ENCODE measurements at regions not wholly inside any gene's neighbourhood (a gene's known extent, or its start where the extent isn't known, plus 50 kb on each side); places are given as distances from the start of the nearest gene placed in this dataset.
A peak's percentile ranks its signal among the peaks of the same experiment; 100 is the strongest.

DNA sequence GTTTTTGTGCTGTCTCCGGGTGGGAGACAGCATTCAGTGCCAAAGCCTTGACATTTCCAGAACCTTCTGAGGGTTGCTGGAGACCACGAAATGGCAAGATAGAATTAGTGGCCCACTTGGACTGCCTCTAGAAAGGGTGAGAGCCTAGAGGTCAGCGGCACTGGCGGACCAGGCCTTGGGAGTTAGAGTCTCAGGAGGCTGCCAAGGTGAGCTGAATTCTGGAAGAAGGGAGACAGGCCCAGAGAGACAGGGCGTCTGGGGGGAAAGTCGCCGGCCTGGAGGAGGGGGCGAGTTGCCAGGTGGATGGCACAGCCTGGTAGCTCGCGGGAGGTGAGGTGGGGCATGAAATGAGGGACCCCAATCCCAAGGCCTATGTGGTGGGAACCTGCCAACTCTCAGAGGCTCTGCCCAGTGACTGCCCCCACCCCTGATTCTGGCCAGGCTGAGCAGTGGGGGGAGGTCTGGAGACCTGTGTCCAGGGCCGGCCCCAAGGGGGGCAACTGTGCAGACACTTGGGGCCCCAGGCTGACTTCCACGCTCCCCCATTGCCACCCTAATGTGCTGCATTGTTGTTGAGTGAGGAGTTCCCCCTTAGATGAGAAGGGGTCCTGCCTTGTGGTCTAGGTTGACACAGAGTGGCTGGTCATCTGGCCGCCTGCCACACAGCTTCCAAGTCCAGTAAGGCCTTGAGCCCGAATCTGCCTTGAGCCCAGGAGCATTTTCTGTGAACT is 211.1 kb upstream of the CIBAR2 start:
- Mint-ChIP-seq H3K4me3 (no peak overlapping the region), H3K36me3 (ENCODE audit: low read depth) (peaks cover 4% of the 10 kb centered on the region), H3K4me1 (peaks cover 18% of the 10 kb centered on the region), H3K27ac (peak overlapping the region; percentile 74), H3K9me3 (peaks cover 4% of the 10 kb centered on the region), H3K27me3 (ENCODE audit: insufficient read depth) (no peaks in the 10 kb centered on the region)
- no peaks in the 10 kb centered on the region for H3K9me3 ChIP-seq (ENCODE audit: control insufficient read depth, low read length)
- no peaks in the 10 kb centered on the region for H3K27me3 ChIP-seq (ENCODE audit: control insufficient read depth, insufficient read depth, low read length, poor library complexity, severe bottlenecking)
- H3K4me3 ChIP-seq (ENCODE audit: low read length): no peak overlapping the region
- H3K4me1 ChIP-seq (ENCODE audit: control insufficient read depth, insufficient read depth, low read length): peaks cover 5% of the 10 kb centered on the region
- no peaks in the 10 kb centered on the region for H3K36me3 ChIP-seq (ENCODE audit: control insufficient read depth, insufficient read depth, low read length)
- no peak overlapping the region for H3K9ac ChIP-seq (ENCODE audit: extremely low read depth, low read length, poor library complexity, severe bottlenecking)
- TF ChIP-seq, protein P1, sequence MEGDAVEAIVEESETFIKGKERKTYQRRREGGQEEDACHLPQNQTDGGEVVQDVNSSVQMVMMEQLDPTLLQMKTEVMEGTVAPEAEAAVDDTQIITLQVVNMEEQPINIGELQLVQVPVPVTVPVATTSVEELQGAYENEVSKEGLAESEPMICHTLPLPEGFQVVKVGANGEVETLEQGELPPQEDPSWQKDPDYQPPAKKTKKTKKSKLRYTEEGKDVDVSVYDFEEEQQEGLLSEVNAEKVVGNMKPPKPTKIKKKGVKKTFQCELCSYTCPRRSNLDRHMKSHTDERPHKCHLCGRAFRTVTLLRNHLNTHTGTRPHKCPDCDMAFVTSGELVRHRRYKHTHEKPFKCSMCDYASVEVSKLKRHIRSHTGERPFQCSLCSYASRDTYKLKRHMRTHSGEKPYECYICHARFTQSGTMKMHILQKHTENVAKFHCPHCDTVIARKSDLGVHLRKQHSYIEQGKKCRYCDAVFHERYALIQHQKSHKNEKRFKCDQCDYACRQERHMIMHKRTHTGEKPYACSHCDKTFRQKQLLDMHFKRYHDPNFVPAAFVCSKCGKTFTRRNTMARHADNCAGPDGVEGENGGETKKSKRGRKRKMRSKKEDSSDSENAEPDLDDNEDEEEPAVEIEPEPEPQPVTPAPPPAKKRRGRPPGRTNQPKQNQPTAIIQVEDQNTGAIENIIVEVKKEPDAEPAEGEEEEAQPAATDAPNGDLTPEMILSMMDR (conservative IDR thresholded peaks at IDR 0.05): no peak
- 92 to 93% methylated on average over 8 to 14 of the region's 14 CpGs for WGBS, 2 experiments (ENCODE audit: insufficient coverage in 1 of 2, insufficient read length in 1 of 2)
- no peak overlapping the region for H3K27ac ChIP-seq (ENCODE audit: low read depth, low read length)
- DNase-seq: no peak

DNA sequence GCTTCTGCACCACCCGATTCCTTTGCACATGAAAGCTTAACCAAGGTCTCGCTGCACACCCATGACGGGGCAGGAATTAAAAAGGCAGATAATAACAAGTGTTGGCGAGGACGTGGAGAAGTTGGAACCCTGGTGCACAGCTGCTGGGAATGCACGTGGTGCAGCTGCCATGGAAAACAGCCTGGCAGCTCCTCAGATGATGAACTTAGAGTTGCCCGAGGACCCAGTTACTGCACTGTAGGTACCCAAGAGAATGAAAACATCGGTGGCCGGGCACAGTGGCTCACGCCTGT is 211.6 kb upstream of the CIBAR2 start:
- no peak for DNase-seq
- Histone ChIP-seq H3K9me3 (ENCODE audit: control insufficient read depth, low read length) (no peaks in the 10 kb centered on the region), H3K4me1 (ENCODE audit: control insufficient read depth, insufficient read depth, low read length) (peaks cover 5% of the 10 kb centered on the region), H3K36me3 (ENCODE audit: control insufficient read depth, insufficient read depth, low read length) (no peaks in the 10 kb centered on the region), H3K4me3 (ENCODE audit: low read length) (no peak overlapping the region), H3K27me3 (ENCODE audit: control insufficient read depth, insufficient read depth, low read length, poor library complexity, severe bottlenecking) (no peaks in the 10 kb centered on the region), H3K9ac (ENCODE audit: extremely low read depth, low read length, poor library complexity, severe bottlenecking) (no peak overlapping the region), H3K27ac (ENCODE audit: low read depth, low read length) (no peak overlapping the region)
- H3K4me1 Mint-ChIP-seq: peaks cover 18% of the 10 kb centered on the region
- H3K4me3 Mint-ChIP-seq: no peak overlapping the region
- H3K36me3 Mint-ChIP-seq (ENCODE audit: low read depth): peaks cover 4% of the 10 kb centered on the region
- no peaks in the 10 kb centered on the region for H3K27me3 Mint-ChIP-seq (ENCODE audit: insufficient read depth)
- H3K27ac Mint-ChIP-seq: no peak overlapping the region
- WGBS, 2 experiments (ENCODE audit: insufficient coverage in 1 of 2, insufficient read length in 1 of 2): 97 to 98% methylated on average over 10 of the region's 10 CpGs
- TF ChIP-seq, protein P1 (conservative IDR thresholded peaks at IDR 0.05): no peak
- H3K9me3 Mint-ChIP-seq: peaks cover 4% of the 10 kb centered on the region

DNA sequence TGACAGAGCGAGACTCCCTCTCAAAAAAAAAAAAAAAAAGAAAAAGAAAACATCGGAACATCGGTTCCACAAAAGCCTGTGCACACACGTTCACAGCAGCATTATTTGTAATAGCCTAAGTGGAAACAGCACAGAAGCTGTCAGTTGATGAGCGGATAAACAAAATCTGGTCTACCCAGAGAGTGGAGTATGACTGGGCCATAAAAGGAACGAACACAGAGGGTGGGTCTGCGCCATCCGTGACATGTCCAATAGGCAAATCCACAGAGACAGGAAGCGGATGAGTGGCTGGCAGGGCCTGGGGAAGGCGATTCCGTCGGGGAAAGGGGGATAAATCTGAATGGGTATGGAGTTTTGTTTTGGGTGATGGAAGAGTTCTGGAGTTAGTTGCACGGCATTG is 212.2 kb upstream of the CIBAR2 start:
- DNase-seq: no peak
- Histone ChIP-seq H3K4me1 (ENCODE audit: control insufficient read depth, insufficient read depth, low read length) (peaks cover 5% of the 10 kb centered on the region), H3K9me3 (ENCODE audit: control insufficient read depth, low read length) (no peaks in the 10 kb centered on the region), H3K27ac (ENCODE audit: low read depth, low read length) (no peak overlapping the region), H3K4me3 (ENCODE audit: low read length) (no peak overlapping the region), H3K27me3 (ENCODE audit: control insufficient read depth, insufficient read depth, low read length, poor library complexity, severe bottlenecking) (no peaks in the 10 kb centered on the region), H3K9ac (ENCODE audit: extremely low read depth, low read length, poor library complexity, severe bottlenecking) (no peak overlapping the region), H3K36me3 (ENCODE audit: control insufficient read depth, insufficient read depth, low read length) (no peaks in the 10 kb centered on the region)
- Mint-ChIP-seq H3K36me3 (ENCODE audit: low read depth) (peaks cover 4% of the 10 kb centered on the region), H3K27ac (no peak overlapping the region), H3K4me1 (peaks cover 20% of the 10 kb centered on the region), H3K9me3 (peaks cover 4% of the 10 kb centered on the region), H3K4me3 (no peak overlapping the region), H3K27me3 (ENCODE audit: insufficient read depth) (no peaks in the 10 kb centered on the region)
- WGBS, 2 experiments (ENCODE audit: insufficient coverage in 1 of 2, insufficient read length in 1 of 2): 92 to 96% methylated on average over 10 to 13 of the region's 13 CpGs
- TF ChIP-seq, protein P1 (conservative IDR thresholded peaks at IDR 0.05): no peak

All from endodermal cell (in vitro differentiated cells).